HG03439 (cell line): ENCODE measurements at regions not wholly inside any gene's neighbourhood (a gene's known extent, or its start where the extent isn't known, plus 50 kb on each side); places are given as distances from the start of the nearest gene placed in this dataset.

Source experiments
- ATAC-seq: cut with Tn5 transposase; IDR thresholded peaks from one replicate; pipeline ENCODE4 v1.9.1; 2021; ENCODE audit warnings: mild to moderate bottlenecking, moderate library complexity; ENCODE audit not compliant: unreplicated experiment

- ATAC-seq, result no peak
Measured at GRCh38 chrX:38856670-38857265, 55.5 kb downstream of the MID1IP1 start.

GRCh38 chrX:38857736-38858523, 56.7 kb downstream of the MID1IP1 start:
- ATAC-seq, result no peak

- no peak for ATAC-seq
Measured at GRCh38 chrX:38859602-38860001, 58.3 kb downstream of the MID1IP1 start.

- ATAC-seq, result no peak
Measured at GRCh38 chrX:38860106-38861013, 59.1 kb downstream of the MID1IP1 start.

- no peak for ATAC-seq
Measured at GRCh38 chrX:38861489-38861888, 60.2 kb downstream of the MID1IP1 start.

- ATAC-seq, result no peak
Measured at GRCh38 chrX:38862100-38862499, 60.8 kb downstream of the MID1IP1 start.

- no peak for ATAC-seq
Measured at GRCh38 chrX:38864165-38864564, 62.9 kb downstream of the MID1IP1 start.

- no peak for ATAC-seq
Measured at GRCh38 chrX:38868321-38868720, 67.1 kb downstream of the MID1IP1 start.

- no peak for ATAC-seq
Measured at GRCh38 chrX:38868941-38869401, 67.7 kb downstream of the MID1IP1 start.

- ATAC-seq, result no peak
Measured at GRCh38 chrX:38870361-38870895, 69.2 kb downstream of the MID1IP1 start.

GRCh38 chrX:38871129-38872029, 70.1 kb downstream of the MID1IP1 start:
- ATAC-seq, result no peak

GRCh38 chrX:38877366-38877765, 76.1 kb downstream of the MID1IP1 start:
- ATAC-seq, result no peak

- ATAC-seq, result no peak
Measured at GRCh38 chrX:38878641-38879340, 77.5 kb downstream of the MID1IP1 start.

GRCh38 chrX:38879631-38880220, 78.5 kb downstream of the MID1IP1 start:
- peak; percentile 55 for ATAC-seq

- ATAC-seq, result no peak
Measured at GRCh38 chrX:38880296-38880854, 79.1 kb downstream of the MID1IP1 start.

GRCh38 chrX:38881066-38881465, 79.8 kb downstream of the MID1IP1 start:
- no peak for ATAC-seq

- no peak for ATAC-seq
Measured at GRCh38 chrX:38881727-38882126, 80.5 kb downstream of the MID1IP1 start.

- no peak for ATAC-seq
Measured at GRCh38 chrX:38882894-38883626, 81.8 kb downstream of the MID1IP1 start.
